GF-D8 (cell line): ENCODE measurements at regions not wholly inside any gene's neighbourhood (a gene's known extent, or its start where the extent isn't known, plus 50 kb on each side); places are given as distances from the start of the nearest gene placed in this dataset.
"Not testable (repeated sequence)": the region's sequence is repeated elsewhere in the genome, so short reads cannot be mapped to it uniquely, and the experiment has no call there.

Experiments used
- DNase-seq: peaks from one replicate; lab custom pipeline; 2025; lab: John Stamatoyannopoulos, UW

DNA sequence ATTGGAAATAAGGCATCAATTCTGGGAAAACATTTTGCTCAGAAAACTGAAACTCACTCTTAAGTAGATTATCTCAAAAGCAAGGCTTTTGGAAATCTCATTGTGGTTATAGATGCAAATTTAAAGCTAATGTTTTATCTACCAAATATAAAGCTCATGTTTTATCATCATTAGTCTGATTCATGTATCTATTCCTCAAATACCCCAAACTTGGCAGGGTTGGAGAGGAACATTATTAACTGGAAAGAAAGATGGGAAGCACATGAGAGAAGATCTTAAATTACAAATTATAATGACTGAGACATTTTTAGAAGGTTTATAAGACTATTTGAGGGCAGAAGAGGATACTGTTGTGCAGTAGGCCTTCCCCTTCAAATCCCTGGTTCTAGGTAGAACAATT is 137.3 kb upstream of the TGFBR2 start:
- no peak for DNase-seq

DNA sequence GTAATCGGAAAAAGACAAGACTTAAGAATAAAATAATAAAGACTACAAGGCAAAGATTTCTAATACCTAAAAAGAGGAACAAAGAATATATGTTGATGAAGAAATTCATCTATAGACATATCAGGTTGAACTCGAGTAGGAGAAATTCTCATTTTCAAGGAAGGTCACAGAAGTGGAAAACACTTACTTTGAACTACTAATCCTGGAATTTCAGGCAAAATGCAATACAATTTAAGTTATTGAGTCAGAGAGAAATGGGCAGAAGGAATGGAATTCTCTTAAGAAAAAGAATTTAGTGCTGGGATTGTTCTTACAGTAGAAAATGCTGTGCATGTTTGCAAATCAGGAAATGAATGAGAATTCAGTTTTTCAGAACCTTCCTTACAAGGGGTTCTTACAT is 135.9 kb upstream of the TGFBR2 start:
- no peak for DNase-seq

DNA sequence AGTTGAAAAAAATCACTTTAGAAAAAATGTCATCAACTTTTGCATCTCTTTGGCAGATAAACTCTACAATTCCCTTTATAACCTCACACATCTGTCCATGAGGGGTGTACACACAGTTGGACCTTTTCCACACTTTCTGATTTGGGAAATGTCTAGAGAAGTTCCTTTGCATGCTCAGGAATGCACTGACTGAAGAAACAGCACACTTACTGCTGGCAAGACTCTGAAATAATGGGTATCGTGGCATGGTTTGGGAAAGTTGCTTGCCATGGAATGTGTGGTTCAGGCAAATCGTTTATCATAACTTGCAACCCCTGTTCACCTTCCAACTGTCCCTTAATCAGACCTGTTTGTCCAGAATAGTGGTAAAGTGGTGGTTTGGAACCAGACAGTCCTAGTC is 135.3 kb upstream of the TGFBR2 start:
- DNase-seq, result no peak

DNA sequence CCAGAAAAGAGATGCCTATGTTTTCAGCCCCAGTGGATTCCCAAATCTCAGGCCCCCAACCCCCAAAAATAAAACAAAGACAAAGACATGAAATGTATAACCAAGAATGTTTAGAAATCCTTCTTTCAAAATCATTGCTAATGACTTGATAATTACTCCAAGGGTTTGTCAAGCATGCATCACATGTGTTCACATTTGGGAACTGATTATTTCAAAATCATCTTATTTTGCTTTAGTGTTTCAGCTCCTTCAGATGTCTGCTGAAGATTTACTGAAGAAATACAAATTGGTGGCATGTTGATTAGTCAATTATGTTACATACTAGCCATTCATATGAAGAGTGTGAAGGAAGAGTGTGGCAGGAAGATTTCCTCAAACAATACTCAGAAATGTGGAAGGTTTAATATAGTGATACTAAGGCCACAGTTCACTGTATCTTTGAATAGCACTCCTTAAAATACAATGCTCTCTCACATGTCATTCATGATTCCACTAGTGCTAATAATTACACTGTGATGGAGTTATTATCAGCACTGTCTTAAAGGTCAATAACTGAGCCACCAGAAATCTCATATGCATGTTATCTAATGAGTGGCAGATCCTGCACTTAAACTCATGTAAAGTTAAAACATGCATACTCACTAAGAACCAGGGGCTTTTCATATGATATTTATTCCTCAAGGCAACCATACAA is 134.5 kb upstream of the TGFBR2 start:
- no peak for DNase-seq

DNA sequence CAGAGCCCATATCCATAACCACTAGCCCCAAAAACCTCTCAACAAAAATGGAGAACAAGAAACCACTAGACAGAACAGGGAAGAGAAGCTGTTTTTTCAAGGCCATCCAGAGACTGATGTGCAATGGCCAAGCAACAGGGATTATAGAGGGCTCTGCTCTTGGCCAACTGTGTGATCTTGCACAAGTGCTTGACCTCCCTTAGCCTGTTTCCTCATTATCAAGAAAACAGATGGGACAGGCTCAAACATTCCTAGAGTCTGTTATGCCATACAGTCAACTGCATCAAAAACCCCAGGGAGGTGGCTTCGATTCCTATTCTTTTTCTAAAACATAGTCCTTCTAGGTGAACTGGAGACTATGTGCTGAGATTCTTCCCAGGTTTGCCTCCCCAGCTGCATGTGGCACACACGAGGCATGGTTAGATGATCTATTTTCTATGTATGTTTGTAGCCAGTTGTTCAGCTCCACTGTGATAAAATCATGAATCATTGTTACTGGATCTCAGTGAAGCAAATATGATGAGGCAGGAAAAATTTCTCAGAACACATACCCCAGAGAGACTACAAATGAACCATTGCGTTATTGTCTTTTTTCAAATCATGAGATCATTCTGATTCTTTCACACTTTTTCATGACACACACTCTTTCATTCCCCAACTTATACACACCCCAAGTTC is 132.9 kb upstream of the TGFBR2 start:
- DNase-seq, result no peak

DNA sequence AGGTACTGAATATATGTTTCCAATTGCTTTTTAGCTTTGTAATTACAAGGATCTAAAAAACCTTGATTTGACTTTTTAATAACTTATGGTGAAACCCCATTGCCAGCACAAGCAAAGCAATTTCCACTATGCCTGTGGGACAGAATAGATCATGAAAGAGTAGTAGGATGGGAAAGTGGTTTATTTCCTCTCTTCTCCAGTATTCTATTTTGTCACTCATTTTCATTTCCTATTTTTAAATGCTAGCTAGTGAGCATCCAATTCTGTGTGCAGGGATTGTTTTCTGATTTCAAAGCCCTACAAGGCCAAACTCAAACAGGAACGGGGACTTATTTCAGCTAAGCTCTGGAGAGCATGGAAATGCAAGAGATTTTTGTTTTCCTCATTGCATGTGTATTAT is 132.0 kb upstream of the TGFBR2 start:
- DNase-seq, result no peak

DNA sequence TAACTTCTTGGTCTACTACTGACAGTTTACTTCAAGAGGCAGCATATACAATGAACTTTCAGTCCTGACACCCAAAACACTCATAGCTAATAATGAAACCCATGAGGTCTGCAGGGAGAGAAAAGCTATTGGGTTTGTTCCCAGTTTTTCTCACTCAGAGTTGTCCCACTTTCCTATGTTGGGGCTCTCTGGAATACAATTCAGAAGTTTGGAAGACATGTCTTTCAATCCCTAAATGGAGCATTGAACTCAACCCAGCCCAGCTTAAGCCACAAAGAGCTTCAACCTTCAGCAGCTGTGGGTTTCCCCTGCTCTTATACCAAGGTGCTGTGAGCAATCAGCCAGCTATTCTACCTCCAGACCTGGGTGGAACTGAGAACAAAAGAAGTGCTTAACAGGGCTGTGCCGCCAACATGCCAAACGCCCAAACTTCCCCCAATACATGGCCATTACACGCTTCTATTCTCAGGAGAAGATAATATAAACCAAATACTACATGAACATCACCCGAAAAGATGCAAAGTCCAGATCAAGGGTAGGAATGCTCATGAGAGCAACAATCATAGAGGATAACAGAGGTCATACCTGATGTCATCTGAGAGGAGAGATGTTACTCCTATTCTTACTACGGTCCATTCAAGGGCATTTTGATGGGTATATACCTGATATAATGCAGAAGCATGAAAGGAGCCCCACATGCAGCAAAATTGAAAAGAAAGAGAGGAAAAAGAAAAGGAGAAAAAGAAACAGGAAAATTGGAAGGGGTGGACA is 131.2 kb upstream of the TGFBR2 start:
- DNase-seq, result no peak

DNA sequence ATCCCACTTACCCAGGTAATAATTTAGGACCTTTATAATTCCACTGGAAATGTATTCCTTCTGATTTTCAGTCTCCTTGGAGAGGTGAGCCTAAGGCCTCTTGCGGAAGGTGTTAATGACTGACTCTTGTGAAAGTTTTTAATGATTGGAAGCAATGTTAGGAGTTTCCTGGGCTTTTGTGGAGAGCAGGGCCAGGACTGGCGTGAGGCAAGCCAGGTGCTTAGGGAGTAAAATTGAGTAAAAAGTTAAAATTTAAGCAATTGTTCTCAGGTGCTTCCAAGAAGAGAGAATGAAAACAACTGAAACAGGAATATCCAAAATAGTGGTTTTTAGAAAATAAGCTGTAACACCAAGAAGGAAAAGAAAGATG is 130.6 kb upstream of the TGFBR2 start:
- no peak for DNase-seq

DNA sequence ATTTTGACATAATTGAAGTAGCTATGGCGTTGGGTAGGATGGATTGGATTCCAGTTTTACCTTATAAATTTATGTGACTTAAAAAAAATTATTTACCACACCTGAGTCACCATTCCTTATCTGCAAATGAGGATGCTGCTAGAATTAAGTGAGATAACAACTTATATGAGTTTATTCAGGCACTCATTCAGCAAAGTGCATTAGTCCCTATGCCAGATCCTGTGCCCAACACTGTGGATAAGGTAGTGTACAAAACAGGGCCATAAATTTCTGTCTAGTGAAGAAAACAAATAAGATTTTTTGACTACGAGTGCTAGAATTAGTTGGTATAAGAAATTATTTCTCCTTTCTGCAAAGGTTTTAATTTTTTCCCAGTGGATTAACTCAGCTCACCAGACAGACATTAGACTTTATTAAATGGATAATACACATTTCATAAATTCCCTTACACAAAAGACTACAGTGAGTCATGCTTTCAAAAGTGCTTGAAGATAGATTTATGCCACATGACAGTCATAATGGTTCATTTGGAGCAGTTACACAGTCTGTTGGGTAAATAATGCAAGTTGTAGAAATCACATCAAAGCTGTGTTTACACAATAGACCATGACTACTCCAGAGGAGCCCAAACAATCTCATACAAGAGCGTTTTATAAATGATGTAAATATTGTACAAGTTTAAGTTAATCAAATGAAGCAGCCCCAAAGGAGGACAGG is 129.9 kb upstream of the TGFBR2 start:
- no peak for DNase-seq

DNA sequence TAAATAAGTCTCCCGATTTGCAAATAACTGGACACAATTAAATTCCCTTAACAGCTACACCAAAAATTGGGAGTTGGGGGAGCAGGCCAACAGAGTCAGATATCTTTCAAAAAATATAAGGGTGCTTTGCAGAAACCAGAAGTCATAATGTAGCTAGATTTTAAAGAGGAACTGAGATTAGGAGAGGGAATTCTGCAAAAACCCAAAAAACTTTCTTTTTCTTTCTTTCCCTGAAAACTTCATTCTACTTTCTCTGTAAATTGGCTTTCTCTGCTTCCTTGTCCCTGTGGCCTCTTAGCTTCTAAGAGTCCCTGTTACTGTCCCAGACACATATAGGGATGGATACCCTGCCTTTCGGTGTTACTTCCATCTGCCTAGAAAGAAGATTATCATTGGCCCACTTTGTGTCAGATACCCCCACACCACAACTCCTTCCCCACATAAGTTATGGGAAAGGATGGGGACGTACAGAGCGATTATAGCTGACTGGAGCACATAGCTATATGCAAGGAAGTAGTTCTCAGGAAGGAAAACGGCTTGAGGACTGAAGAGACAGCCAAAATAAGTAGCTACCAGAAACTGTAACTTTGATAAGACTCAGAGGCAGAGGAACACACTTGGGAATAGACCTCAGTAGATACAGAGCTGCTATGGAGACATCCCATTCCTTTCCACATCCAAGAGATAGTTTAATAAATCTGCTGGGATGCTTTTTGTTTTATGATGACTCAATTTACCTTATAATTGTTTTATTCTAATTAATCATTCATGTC is 129.1 kb upstream of the TGFBR2 start:
- DNase-seq, result no peak

DNA sequence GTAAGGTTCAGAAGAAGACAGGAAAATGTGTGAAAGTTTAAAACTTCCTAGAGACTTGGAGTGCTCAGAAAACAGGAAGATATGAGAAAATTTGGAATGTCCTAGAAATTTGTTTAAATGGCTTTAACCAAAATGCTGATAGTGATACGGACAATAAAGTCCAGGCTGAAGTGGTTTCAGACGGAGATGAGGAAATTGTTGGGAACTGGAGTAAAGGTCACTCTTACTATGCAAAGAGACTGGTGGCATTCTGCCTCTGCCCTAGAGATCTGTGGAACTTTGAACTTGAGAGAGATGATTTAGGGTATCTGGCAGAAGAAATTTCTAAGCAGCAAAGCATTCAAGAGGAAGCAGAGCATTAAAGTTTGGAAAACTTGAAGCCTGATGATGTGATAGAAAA is 126.7 kb upstream of the TGFBR2 start:
- not testable (repeated sequence) for DNase-seq

DNA sequence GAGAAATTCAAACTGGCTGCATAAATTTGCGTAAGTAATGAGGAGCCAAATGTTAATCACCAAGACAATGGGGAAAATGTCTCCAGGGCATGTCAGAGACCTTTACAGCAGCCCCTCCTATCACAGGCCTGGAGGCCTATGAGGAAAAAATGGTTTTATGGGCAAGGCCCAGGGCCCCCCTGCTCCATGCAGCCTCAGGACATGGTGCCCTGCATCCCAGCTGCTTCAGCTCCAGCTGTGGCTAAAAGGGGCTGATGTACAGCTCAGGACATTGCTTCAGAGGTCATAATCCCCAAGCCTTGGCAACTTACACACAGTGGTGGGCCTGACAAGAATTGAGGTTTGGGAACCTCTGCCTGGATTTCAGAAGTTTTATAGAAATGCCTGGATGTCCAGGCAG is 126.2 kb upstream of the TGFBR2 start:
- DNase-seq, result not testable (repeated sequence)

DNA sequence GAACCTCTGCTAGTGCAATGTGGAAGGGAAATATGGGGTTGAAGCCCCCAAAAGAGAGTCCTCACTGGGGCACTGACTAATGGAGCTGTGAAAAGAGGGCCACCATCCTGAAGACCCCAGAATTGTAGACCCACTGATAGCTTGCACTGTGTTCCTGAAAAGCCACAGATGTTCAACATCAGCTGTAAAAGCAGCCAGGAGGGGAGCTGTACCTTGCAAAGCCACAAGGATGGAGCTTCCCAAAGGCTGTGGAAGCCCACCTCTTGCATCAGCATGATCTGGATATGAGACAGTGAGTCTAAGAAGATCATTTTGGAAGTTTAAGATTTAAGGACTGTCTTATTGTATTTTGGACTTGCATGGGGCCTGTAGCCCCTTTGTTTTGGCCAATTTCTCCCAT is 125.8 kb upstream of the TGFBR2 start:
- no peak for DNase-seq

DNA sequence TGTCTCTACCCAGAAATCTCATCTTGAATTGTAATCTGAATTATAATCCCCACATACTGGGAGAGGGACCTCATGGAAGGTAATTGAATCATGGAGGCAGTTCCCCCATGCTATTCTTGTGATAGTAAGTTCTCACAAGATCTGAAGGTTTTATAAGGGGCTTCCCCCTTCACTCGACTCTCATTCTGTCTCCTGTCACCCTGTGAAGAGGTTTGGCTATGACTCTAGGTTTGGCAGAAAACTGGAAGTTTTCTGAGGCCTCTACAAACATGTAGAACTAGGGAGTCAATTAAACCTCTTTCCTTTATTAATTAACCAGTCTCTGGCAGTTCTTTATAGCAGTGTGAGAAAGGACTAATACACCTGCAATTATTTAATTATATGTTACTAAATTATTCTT is 125.2 kb upstream of the TGFBR2 start:
- no peak for DNase-seq

DNA sequence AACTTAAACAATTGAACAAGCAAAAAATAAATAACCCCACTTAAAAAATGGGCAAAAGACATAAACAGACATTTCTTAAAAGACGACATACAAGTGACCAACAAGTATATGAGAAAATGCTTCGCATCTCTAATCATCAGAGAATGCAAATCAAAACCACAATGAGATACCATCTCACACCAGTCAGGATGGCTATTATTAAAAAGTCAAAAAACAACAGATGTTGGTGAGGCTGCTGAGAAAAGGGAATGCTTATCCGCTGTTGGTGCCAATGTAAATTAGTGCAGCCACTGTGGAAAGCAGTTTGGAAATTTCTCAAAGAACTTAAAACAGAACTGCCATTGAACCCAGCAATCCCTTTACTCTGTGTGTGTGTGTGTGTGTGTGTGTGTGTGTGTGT is 122.2 kb upstream of the TGFBR2 start:
- not testable (repeated sequence) for DNase-seq

DNA sequence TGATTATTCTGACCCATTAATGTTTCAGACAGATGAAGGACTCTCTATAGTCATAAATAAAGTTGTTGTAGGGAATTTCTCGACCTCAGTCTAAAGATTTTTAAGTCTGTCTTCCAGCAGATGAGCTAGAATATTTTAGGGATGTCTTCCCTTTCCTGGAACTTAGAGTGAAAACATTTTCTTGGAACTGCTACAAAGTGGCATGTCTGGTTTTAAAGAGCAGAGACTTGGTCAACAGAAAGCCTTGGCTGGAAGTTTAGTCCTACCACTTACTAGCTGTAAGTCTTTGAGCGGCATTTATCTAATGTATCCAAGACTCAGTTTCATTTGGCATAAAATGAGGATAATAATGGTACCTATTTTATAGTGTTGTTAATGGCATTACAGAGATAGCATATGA is 120.0 kb upstream of the TGFBR2 start:
- DNase-seq, result no peak

DNA sequence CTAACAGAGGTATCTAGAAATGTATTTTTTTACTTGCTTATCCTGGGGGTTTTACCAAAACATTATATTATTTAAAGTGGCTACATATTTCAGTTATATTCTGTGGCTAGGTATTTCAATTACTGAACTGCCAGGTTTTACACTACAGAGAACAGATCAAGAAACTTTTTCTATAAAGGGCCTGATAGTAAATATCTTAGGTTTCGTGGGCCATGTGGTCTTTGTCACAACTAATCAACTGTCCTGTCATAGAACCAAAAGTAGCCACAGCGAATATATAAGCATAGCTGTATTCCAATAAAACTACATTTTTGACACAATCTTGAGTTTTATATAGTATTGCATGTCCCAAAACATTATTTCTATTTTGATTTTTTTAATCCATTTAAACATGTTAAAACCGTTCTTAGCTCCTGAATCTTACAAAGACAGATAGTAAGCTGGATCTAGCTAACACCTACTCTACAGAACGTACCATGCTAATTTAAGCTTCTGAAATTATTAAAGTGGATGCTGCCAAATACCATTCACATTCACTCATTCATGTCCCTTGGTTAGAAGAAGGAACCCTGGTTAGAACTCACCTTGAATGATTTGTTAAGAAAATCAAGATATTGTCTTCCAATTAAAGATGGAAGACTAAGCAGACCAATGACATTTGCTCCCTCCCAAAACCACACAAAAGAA is 118.2 kb upstream of the TGFBR2 start:
- no peak for DNase-seq

DNA sequence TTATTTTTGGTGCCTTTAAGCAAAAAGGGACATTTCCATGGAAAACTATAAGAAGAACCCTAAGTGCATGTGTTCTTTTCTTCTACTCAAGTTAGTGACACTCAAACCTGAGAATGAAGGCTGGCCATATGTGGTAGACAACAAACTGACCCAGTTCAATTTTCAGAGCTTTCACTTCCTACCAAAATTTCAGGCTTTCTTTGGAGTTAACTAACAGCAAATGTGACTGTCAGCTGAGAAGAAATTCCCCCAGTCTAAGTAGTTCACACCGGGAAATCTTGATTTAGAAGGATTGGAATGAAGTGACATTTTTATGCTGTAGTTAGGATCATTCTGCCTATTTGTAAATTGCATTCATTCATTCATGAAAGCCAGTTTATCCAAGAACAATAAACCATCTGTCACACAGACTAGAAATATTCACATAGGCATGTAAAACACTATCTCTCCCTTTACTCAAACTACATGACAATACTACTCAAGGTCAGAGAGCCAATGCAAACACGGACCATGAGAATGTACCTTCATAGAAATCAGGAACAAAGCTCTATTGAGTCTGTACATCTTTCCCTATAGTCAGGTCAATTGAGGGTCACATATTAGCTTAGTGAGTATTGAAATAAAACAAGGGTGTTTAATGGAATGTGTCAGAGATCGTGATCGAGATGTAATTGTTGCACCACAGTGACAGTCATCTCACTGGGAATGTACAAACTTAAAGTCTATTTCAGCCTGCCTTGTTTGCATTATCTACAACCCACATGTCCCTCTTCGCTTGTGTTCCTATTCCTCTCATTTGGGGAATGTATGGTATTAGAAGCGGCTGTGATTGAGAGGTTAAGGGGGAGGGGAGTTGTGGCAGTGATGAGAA is 113.8 kb upstream of the TGFBR2 start:
- no peak for DNase-seq

DNA sequence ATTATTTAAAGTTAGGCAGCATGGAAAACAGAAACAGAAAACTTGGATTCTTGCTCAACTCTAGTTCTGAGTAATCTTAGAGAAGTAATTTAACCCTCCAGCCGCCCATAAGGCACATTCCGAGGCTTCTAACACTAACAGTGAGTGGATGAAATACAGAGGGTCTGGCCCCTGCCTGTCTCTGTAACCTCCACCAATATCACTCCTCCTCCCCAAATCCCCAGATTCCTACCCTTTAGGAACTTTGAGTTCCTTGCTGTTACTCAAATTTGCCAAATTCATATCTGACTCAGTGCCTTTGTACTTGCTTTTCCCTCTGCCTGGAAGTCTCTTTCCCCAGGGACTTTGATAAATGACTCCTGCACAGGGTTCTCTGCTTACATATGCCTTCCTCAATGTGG is 112.5 kb upstream of the TGFBR2 start:
- DNase-seq, result no peak
